C4-2B (cell line): ENCODE measurements at regions not wholly inside any gene's neighbourhood (a gene's known extent, or its start where the extent isn't known, plus 50 kb on each side); places are given as distances from the start of the nearest gene placed in this dataset.

Experiments used
- CTCF ChIP-seq: fragments of 450-650 bp; conservative IDR thresholded peaks from 2 replicates; pipeline ENCODE4 v1.5.1; 2017; ENCODE audit warnings: mild to moderate bottlenecking
- ZFX ChIP-seq: fragments of 450-650 bp; IDR thresholded peaks from 2 replicates; pipeline ENCODE4 v1.6.1; 2017

- TF ChIP-seq CTCF = no peak
- no peak for TF ChIP-seq ZFX
These were observed 1304.6 kb downstream of the EPHA7 start for GRCh38 chr6:92114797-92115196.
